Epithelial cell of esophagus (primary cell): ENCODE measurements at regions not wholly inside any gene's neighbourhood (a gene's known extent, or its start where the extent isn't known, plus 50 kb on each side); places are given as distances from the start of the nearest gene placed in this dataset.
"Not testable (repeated sequence)": the region's sequence is repeated elsewhere in the genome, so short reads cannot be mapped to it uniquely, and the experiment has no call there.

Experiments used
- DNase-seq: peaks from one replicate; pipeline ENCODE4 v3.0.0; 2010; ENCODE audit warnings: low read depth
- H3K4me3 ChIP-seq: 2 replicates; pipeline ENCODE4 v1.5.1; 2011; ENCODE audit warnings: mild to moderate bottlenecking, low read length, control low read depth
- TF ChIP-seq, protein P1 (sequence below): IDR thresholded peaks from 2 replicates; pipeline ENCODE4 v1.5.1; 2011; ENCODE audit warnings: low read depth, mild to moderate bottlenecking, low read length, control low read depth, inconsistent platforms; ENCODE audit not compliant: insufficient read depth; ENCODE audit errors: missing control alignments

- DNase-seq, result no peak
- no peak overlapping the region for H3K4me3 ChIP-seq
- TF ChIP-seq, protein P1, sequence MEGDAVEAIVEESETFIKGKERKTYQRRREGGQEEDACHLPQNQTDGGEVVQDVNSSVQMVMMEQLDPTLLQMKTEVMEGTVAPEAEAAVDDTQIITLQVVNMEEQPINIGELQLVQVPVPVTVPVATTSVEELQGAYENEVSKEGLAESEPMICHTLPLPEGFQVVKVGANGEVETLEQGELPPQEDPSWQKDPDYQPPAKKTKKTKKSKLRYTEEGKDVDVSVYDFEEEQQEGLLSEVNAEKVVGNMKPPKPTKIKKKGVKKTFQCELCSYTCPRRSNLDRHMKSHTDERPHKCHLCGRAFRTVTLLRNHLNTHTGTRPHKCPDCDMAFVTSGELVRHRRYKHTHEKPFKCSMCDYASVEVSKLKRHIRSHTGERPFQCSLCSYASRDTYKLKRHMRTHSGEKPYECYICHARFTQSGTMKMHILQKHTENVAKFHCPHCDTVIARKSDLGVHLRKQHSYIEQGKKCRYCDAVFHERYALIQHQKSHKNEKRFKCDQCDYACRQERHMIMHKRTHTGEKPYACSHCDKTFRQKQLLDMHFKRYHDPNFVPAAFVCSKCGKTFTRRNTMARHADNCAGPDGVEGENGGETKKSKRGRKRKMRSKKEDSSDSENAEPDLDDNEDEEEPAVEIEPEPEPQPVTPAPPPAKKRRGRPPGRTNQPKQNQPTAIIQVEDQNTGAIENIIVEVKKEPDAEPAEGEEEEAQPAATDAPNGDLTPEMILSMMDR, result no peak
These were observed 201.3 kb downstream of the HTR1A start for GRCh38 chr5:63760965-63761364.

DNA sequence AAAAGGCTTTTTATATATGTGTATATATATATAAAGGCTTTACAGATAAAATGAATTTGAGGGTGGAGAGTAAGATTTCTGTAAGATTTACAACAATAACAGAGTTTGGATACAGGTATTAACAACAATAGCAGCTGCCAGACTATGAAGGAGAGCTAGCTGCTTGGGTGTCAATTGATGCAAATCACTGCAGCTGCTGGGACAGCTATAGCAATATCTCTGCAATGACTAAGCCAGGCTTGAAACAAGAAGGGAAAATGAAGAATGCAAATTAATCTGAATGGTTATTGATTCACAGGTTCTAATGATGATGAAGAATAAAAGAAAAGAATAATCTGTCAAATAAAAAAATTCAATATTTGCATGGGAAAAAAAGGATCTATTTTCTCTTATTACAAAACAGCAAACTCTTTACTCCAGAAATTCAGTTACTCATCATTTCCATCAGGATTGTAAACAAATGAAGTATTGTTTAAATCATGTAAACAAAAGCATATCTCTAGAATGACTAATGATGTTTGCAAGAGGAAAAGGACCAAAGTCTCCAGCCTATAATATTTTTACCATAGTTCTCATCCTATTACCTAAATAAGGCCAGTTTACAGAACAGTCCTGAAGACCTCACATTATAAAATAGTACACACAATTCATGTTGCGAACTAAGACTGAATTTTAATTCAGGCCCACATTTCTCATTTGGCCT is 219.0 kb downstream of the HTR1A start:
- no peak overlapping the region for H3K4me3 ChIP-seq
- DNase-seq, result no peak
- TF ChIP-seq, protein P1, result no peak

- H3K4me3 ChIP-seq, DNase-seq: not testable (repeated sequence)
These were observed 229.4 kb downstream of the HTR1A start for GRCh38 chr5:63732880-63733279.

- no peak for DNase-seq
- TF ChIP-seq, protein P1, result no peak
- no peak overlapping the region for H3K4me3 ChIP-seq
These were observed 234.7 kb downstream of the HTR1A start for GRCh38 chr5:63727583-63727982.

DNA sequence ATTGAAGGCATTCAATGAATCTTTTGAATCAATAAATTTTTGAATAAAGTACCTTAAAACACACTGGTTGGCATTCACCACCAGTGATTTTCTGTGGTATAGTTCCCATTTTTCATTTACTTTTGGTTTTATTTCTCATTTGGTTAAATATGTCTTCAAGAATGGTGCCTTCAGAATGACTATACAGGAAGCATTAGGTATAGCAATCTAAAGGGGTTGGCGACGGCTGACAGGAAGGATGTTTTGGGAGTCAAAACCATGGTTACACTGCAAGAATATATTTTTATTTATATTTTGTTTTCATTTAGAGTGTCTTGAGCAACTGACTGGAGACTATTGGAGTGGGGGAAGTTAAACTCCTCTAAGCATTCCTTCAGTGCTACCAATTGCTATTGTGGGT is 235.7 kb downstream of the HTR1A start:
- no peak for DNase-seq
- no peak overlapping the region for H3K4me3 ChIP-seq
- TF ChIP-seq, protein P1, result no peak

DNA sequence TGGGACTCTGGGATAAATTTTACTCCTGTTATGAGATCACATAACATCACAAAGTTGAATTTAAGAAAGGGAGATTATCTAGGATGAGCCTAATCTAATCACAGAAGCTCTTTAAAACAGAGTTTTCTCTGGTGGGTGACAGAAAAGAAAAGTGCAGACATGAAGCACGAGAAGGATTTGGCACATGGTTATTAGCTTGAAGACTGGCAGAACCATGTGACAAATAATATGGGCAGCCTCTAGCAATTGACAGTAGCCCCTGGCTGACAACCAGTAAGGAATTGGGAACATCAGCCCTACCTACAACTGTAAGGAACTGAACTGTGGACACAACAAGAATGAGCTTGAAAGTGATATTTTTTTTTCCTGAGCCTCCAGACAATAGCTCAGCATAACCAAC is 243.1 kb downstream of the HTR1A start:
- H3K4me3 ChIP-seq, result no peak overlapping the region
- no peak for DNase-seq
- TF ChIP-seq, protein P1, result no peak

DNA sequence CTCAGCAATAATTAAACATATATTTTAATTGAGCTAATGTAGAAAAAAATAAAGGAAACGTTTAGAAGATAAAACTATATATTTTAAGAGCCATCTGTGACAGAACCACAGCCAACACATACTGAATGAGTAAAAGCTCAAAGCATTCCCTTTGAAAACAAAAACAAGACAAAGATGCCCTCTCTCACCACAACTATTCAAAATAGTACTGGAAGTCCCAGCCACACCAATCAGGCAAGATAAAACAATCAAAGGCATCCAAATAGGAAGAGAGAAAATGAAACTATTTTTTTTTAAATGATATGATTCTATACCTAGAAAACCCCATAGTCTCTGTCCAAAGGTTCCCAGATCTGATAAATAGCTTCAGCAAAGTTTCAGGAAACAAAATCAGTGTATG is 262.0 kb downstream of the HTR1A start:
- no peak for DNase-seq
- TF ChIP-seq, protein P1, result no peak
- no peak overlapping the region for H3K4me3 ChIP-seq
